HepG2 (cell line): ENCODE measurements at regions not wholly inside any gene's neighbourhood (a gene's known extent, or its start where the extent isn't known, plus 50 kb on each side); places are given as distances from the start of the nearest gene placed in this dataset.

Source experiments
- ATAC-seq: fragments of 200-7000 bp; cut with Tn5 transposase; 3 replicates; pipeline ENCODE4 v1.9.1; 2020; ENCODE audit warnings: mild to moderate bottlenecking, moderate library complexity
- BruUV-seq: library from RNA; stranded (reverse); fragments of 400-500 nt; replicated peaks from 2 replicates; lab custom pipeline; 2021; lab: Mats Ljungman, UMichigan
- CTCF ChIA-PET: fragments of 300-600 bp; formaldehyde crosslinking; extraction: SDS; loops from one replicate; lab custom pipeline; 2021; ENCODE audit warnings: low total read pairs, inconsistent platforms, low intra/inter-chr PET ratio; lab: Yijun Ruan, JAX
- POLR2A ChIA-PET: fragments of 350-600 bp; sonication (Branson Sonifier 250); formaldehyde crosslinking; loops from one replicate; lab custom pipeline; 2020; ENCODE audit warnings: antibody characterized with exemption, inconsistent platforms; lab: Yijun Ruan, JAX
- DNase-seq: peaks from one replicate; pipeline ENCODE4 v3.0.0-alpha.2; 2015; ENCODE audit warnings: low spot score
- FAIRE-seq: peaks from 3 replicates; lab custom pipeline; 2011; peaks lifted over from hg19 to GRCh38; lab: Jason Lieb, UNC
- H2AFZ ChIP-seq: one replicate; pipeline ENCODE4 v1.6.1; 2011; ENCODE audit warnings: low read length, inconsistent platforms
- H3K27ac ChIP-seq: fragments of 300-600 bp; 3 replicates; pipeline ENCODE4 v1.8.0; 2011; ENCODE audit warnings: mixed run types, mild to moderate bottlenecking, mixed read lengths, low read length, inconsistent platforms; ENCODE audit not compliant: insufficient read depth; ENCODE audit errors: extremely low read length
- H3K27me3 ChIP-seq, 2 experiments: fragments of 200-600 bp in 1 of 2; 2 replicates in 1 of 2; 3 replicates in 1 of 2; pipeline versions ENCODE4 v1.6.0 to v1.8.0; 2011; ENCODE audit warnings: low read length in 2 of 2, mild to moderate bottlenecking in 2 of 2, moderate library complexity in 2 of 2, inconsistent platforms in 1 of 2; ENCODE audit not compliant: insufficient read depth in 2 of 2, control insufficient read depth in 1 of 2
- H3K36me3 ChIP-seq, 2 experiments: fragments of 200-600 bp in 1 of 2; replicated peaks in 1 of 2; 2 replicates in 1 of 2; 3 replicates in 1 of 2; pipeline versions ENCODE4 v1.5.1 to v1.8.0; 2011; ENCODE audit warnings: low read length in 2 of 2, inconsistent platforms in 1 of 2; ENCODE audit not compliant: insufficient read depth in 2 of 2, control insufficient read depth in 1 of 2
- H3K4me1 ChIP-seq: 2 replicates; pipeline ENCODE4 v1.5.1; 2012; ENCODE audit warnings: low read length, inconsistent platforms; ENCODE audit not compliant: insufficient read depth
- H3K4me2 ChIP-seq: 2 replicates; pipeline ENCODE4 v1.6.0; 2011; ENCODE audit warnings: low read depth, low read length, inconsistent platforms
- H3K4me3 ChIP-seq, 3 experiments: fragments of 200-600 bp in 1 of 3; sonication (generic), shearing (Covaris generic) in 1 of 3; replicated peaks in 1 of 3; 2 replicates each; pipeline ENCODE4 v1.5.1; 2011 to 2016; ENCODE audit warnings: low read length in 3 of 3, inconsistent platforms in 2 of 3, low read depth in 2 of 3, mild to moderate bottlenecking in 2 of 3, control low read depth in 1 of 3, mixed read lengths in 1 of 3; ENCODE audit not compliant: insufficient read depth in 1 of 3
- H3K79me2 ChIP-seq: one replicate; pipeline ENCODE4 v1.6.1; 2011; ENCODE audit warnings: low read length, inconsistent platforms; ENCODE audit not compliant: insufficient read depth
- H3K9ac ChIP-seq: 2 replicates; pipeline ENCODE4 v1.6.0; 2011; ENCODE audit warnings: mild to moderate bottlenecking, low read depth, low read length, inconsistent platforms; ENCODE audit not compliant: insufficient read depth
- H3K9me3 ChIP-seq: 2 replicates; pipeline ENCODE4 v1.5.1; 2012; ENCODE audit warnings: mild to moderate bottlenecking, low read length
- H4K20me1 ChIP-seq: 2 replicates; pipeline ENCODE4 v1.6.0; 2011; ENCODE audit warnings: inconsistent platforms, mild to moderate bottlenecking, low read length, moderate library complexity; ENCODE audit not compliant: insufficient read depth
- ATAD3A ChIP-seq: sonication (generic); formaldehyde crosslinking; IDR thresholded peaks from 2 replicates; pipeline ENCODE4 v1.4.0; 2020; ENCODE audit warnings: missing genetic modification reagents
- GFI1 ChIP-seq: sonication (generic); formaldehyde crosslinking; IDR thresholded peaks from 2 replicates; pipeline ENCODE4 v1.5.0; 2020; ENCODE audit warnings: missing genetic modification reagents, mild to moderate bottlenecking, borderline replicate concordance
- KAT2B ChIP-seq: fragments of 150-350 bp; IDR thresholded peaks from 2 replicates; pipeline ENCODE4 v1.6.1; 2014; ENCODE audit warnings: low read depth, low read length, borderline replicate concordance
- SALL2 ChIP-seq: sonication (generic); formaldehyde crosslinking; IDR thresholded peaks from 2 replicates; pipeline ENCODE4 v1.8.1; 2023; ENCODE audit warnings: mild to moderate bottlenecking, missing genetic modification reagents, inconsistent platforms
- SIN3B ChIP-seq: fragments of 150-350 bp; IDR thresholded peaks from 2 replicates; pipeline ENCODE4 v1.6.1; 2014; ENCODE audit warnings: low read length
- ZNF33A ChIP-seq: sonication (generic); formaldehyde crosslinking; IDR thresholded peaks from 2 replicates; pipeline ENCODE4 v1.5.1; 2020; ENCODE audit warnings: missing genetic modification reagents, mild to moderate bottlenecking, moderate library complexity, borderline replicate concordance
- ZNF75D ChIP-seq: sonication (generic); formaldehyde crosslinking; IDR thresholded peaks from 2 replicates; pipeline ENCODE4 v1.8.1; 2023; ENCODE audit warnings: missing genetic modification reagents, mild to moderate bottlenecking, borderline replicate concordance
- ZSCAN31 ChIP-seq: sonication (generic); formaldehyde crosslinking; IDR thresholded peaks from 2 replicates; pipeline ENCODE4 v1.5.0; 2020; ENCODE audit warnings: low read depth, mild to moderate bottlenecking, missing genetic modification reagents
- WGBS: methylation state at CpG from one replicate; pipeline ENCODE4 v1.1.6; 2017; ENCODE audit warnings: low lambda C conversion rate; 5-methylcytosine and 5-hydroxymethylcytosine counted together
- in situ Hi-C: cut with HindIII; loops from 2 replicates; pipeline ENCODE4 v1.10.0; 2017; ENCODE audit warnings: low pct_unique_long_range_greater_than_20kb; ENCODE audit not compliant: extremely low pct_ligation_motif_present
- intact Hi-C: fragments of 100-400 bp; cut with micrococcal nuclease; formaldehyde crosslinking; loops from one replicate; pipeline ENCODE4 v1.10.0; 2022; ENCODE audit not compliant: unreplicated experiment
- TF ChIP-seq, protein P1 (sequence below): sonication (generic); formaldehyde crosslinking; IDR thresholded peaks from 2 replicates; pipeline ENCODE4 v1.5.0; 2020; ENCODE audit warnings: mild to moderate bottlenecking, low read depth, missing genetic modification reagents, borderline replicate concordance
- TF ChIP-seq, protein P2 (sequence below): IDR thresholded peaks from 2 replicates; pipeline ENCODE4 v1.6.1; 2016; ENCODE audit warnings: low read depth, borderline replicate concordance

DNA sequence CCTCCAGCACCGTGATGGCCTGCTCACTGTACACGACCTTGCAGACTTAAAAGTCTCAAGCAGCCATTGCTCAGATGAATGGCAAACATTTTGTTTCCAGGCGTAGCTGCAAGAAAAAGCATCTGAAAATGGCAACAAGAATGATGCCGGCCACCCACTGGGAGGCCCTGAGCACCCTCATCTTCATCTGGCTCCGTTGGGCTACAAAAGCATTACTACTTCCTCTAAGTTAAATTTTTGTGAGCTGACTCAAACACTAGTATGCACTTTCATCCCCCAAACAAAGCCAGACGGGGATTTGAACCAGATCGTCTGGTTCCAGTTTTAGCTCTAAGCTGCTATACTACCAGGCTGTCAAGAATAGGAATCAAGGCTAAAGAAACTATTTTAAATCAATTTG is 116.6 kb upstream of the CDK1 start:
- TF ChIP-seq ATAD3A (CRISPR knock-in tag) (no peak), KAT2B (no peak)
- TF ChIP-seq, protein P1, sequence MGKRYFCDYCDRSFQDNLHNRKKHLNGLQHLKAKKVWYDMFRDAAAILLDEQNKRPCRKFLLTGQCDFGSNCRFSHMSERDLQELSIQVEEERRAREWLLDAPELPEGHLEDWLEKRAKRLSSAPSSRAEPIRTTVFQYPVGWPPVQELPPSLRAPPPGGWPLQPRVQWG (CRISPR knock-in tag) = no peak
- Histone ChIP-seq H3K36me3 (no peaks in the 10 kb centered on the region), H3K4me1 (peaks cover 5% of the 10 kb centered on the region; the same call in 1 of the 2 replicates), H3K9ac (no peak overlapping the region), H3K9me3 (no peaks in the 10 kb centered on the region), H3K79me2 (no peaks in the 10 kb centered on the region), H3K4me3 (no peak overlapping the region), H3K4me2 (no peak overlapping the region), H4K20me1 (no peaks in the 10 kb centered on the region), H3K27me3 (no peaks in the 10 kb centered on the region), H3K27ac (no peak overlapping the region), H2AFZ (no peak overlapping the region)
- ChIA-PET CTCF (no interaction called here), POLR2A (no interaction called here)
- DNase-seq (no peak), FAIRE-seq (no peak), ATAC-seq (no peak)
- intact Hi-C loops (loop anchor here (5.0 kb wide), 1 partner anchor 106 kb away; no protein-coding TSS in a partner anchor), in situ Hi-C loops (no loop called here)
- no TSS peak for BruUV-seq
- 6% methylated on average over 7 of the region's 7 CpGs for WGBS

GRCh38 chr10:60660625-60661024 is 117.7 kb upstream of the CDK1 start:
- H3K4me1 ChIP-seq = peaks cover 5% of the 10 kb centered on the region; the same call in 1 of the 2 replicates
- H3K36me3 ChIP-seq = no peaks in the 10 kb centered on the region
- DNase-seq = no peak
- CTCF ChIA-PET = no interaction called here
- TF ChIP-seq, protein P2, sequence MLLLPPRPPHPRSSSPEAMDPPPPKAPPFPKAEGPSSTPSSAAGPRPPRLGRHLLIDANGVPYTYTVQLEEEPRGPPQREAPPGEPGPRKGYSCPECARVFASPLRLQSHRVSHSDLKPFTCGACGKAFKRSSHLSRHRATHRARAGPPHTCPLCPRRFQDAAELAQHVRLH (CRISPR knock-in tag) = no peak
- TF ChIP-seq SIN3B (no peak), ZNF75D (no peak), ZSCAN31 (CRISPR knock-in tag) (no peak), GFI1 (CRISPR knock-in tag) (no peak), ZNF33A (CRISPR knock-in tag) (no peak), SALL2 (CRISPR knock-in tag) (no peak)
- TF ChIP-seq, all 625 proteins: peak for 0
- Histone ChIP-seq H4K20me1 (no peaks in the 10 kb centered on the region), H3K4me2 (no peak overlapping the region), H3K27ac (no peak overlapping the region), H3K27me3 (no peaks in the 10 kb centered on the region), H3K9ac (no peak overlapping the region), H2AFZ (no peak overlapping the region), H3K4me3 (no peak overlapping the region), H3K9me3 (no peaks in the 10 kb centered on the region), H3K79me2 (no peaks in the 10 kb centered on the region)
- FAIRE-seq (no peak), ATAC-seq (no peak)
- POLR2A ChIA-PET = no interaction called here
- WGBS = 21% methylated on average over 1 of the region's 1 CpG
- no TSS peak for BruUV-seq
- in situ Hi-C loops (no loop called here), intact Hi-C loops (loop anchor here (5.0 kb wide), 1 partner anchor 107 kb away; no protein-coding TSS in a partner anchor)
